Esophagus muscularis mucosa (tissue), 4 donors: ENCODE measurements at regions not wholly inside any gene's neighbourhood (a gene's known extent, or its start where the extent isn't known, plus 50 kb on each side); places are given as distances from the start of the nearest gene placed in this dataset.
"Not testable (repeated sequence)": the region's sequence is repeated elsewhere in the genome, so short reads cannot be mapped to it uniquely, and the experiment has no call there.

Experiments
- DNase-seq: peaks from one replicate; pipeline ENCODE4 v3.0.0-alpha.2; 2017; ENCODE audit errors: extremely low spot score
- H3K27ac ChIP-seq, 4 donors: fragments of 200-600 bp; sonication (generic); replicated peaks in 1 of 4; 1 replicate in 3 of 4; 2 replicates in 1 of 4; pipeline ENCODE4 v1.5.1; 2016 to 2019; ENCODE audit warnings: mild to moderate bottlenecking in 1 of 4
- H3K27me3 ChIP-seq, 4 donors: fragments of 200-600 bp; sonication (generic); one replicate each; pipeline versions ENCODE4 v1.5.1 to v1.6.0; 2016 to 2019
- H3K36me3 ChIP-seq, 4 donors: fragments of 200-600 bp; sonication (generic); one replicate each; pipeline ENCODE4 v1.5.1; 2016 to 2019
- H3K4me1 ChIP-seq, 4 donors: fragments of 200-600 bp; sonication (generic); one replicate each; pipeline ENCODE4 v1.5.1; 2016 to 2019
- H3K4me3 ChIP-seq, 4 donors: fragments of 200-600 bp; sonication (generic); 1 replicate in 2 of 4; 2 replicates in 2 of 4; pipeline ENCODE4 v1.5.1; 2016 to 2019; ENCODE audit warnings: mild to moderate bottlenecking in 4 of 4, moderate library complexity in 1 of 4
- H3K9me3 ChIP-seq, 4 donors: fragments of 200-600 bp; sonication (generic); 1 replicate in 3 of 4; 2 replicates in 1 of 4; pipeline ENCODE4 v1.5.1; 2016 to 2019
- EP300 ChIP-seq: sonication (generic); formaldehyde crosslinking; IDR thresholded peaks from one replicate; pipeline ENCODE4 v1.6.1; 2017; ENCODE audit warnings: antibody characterized with exemption
- POLR2A ChIP-seq: fragments of 450-650 bp; IDR thresholded peaks from one replicate; pipeline ENCODE4 v1.6.1; 2017; ENCODE audit warnings: antibody characterized with exemption, moderate library complexity, mild to moderate bottlenecking, low read depth
- POLR2AphosphoS5 ChIP-seq, 2 donors: sonication (generic); formaldehyde crosslinking; IDR thresholded peaks; one replicate each; pipeline ENCODE4 v1.6.1; 2017; ENCODE audit warnings: antibody characterized with exemption in 2 of 2
- WGBS: methylation state at CpG from one replicate; pipeline ENCODE4 v1.1.5; 2018; 5-methylcytosine and 5-hydroxymethylcytosine counted together
- intact Hi-C: fragments of 100-400 bp; cut with DNase I; formaldehyde crosslinking; loops from one replicate; pipeline ENCODE4 v1.15.1; 2023
- TF ChIP-seq, protein P1 (sequence below), 3 experiments: fragments of 200-600 bp in 2 of 3; fragments of 450-650 bp in 1 of 3; sonication (generic) in 2 of 3; IDR thresholded peaks; one replicate each; pipeline ENCODE4 v1.5.1; 2017 to 2019; ENCODE audit warnings: antibody characterized with exemption in 3 of 3, mild to moderate bottlenecking in 2 of 3, moderate library complexity in 1 of 3

DNA sequence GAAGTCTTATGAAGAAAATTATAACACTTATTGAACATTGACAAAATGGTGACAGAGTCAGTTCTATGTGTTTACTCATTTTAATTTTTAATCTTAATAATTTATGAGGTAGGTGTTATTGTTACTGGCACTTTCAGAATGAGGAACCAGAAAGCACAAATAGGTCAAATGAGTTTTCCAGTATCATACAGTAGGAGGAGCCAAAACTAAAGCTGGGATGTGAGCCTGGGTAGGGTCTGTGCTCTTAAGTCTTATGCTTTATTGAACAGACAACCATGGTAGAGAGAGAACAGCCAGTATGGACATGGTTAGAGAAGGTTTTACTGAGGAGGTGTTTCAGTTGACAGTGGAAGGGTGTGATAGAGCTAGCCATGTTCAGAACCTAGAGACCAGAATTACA, 775.7 kb downstream of the TMTC2 start:
- Histone ChIP-seq H3K27me3 (no peaks in the 10 kb centered on the region), H3K9me3 (peaks cover 0 to 8% (median 0%) of the 10 kb centered on the region in 4 donors), H3K27ac (no peak overlapping the region), H3K4me1 (no peaks in the 10 kb centered on the region), H3K4me3 (no peak overlapping the region), H3K36me3 (no peaks in the 10 kb centered on the region)
- DNase-seq, result no peak
- intact Hi-C loops, result no loop called here
- TF ChIP-seq EP300 (no peak), POLR2AphosphoS5 (IDR thresholded peaks at IDR 0.05) (no peak)
- TF ChIP-seq, protein P1, sequence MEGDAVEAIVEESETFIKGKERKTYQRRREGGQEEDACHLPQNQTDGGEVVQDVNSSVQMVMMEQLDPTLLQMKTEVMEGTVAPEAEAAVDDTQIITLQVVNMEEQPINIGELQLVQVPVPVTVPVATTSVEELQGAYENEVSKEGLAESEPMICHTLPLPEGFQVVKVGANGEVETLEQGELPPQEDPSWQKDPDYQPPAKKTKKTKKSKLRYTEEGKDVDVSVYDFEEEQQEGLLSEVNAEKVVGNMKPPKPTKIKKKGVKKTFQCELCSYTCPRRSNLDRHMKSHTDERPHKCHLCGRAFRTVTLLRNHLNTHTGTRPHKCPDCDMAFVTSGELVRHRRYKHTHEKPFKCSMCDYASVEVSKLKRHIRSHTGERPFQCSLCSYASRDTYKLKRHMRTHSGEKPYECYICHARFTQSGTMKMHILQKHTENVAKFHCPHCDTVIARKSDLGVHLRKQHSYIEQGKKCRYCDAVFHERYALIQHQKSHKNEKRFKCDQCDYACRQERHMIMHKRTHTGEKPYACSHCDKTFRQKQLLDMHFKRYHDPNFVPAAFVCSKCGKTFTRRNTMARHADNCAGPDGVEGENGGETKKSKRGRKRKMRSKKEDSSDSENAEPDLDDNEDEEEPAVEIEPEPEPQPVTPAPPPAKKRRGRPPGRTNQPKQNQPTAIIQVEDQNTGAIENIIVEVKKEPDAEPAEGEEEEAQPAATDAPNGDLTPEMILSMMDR (IDR thresholded peaks at IDR 0.05), result no peak

DNA sequence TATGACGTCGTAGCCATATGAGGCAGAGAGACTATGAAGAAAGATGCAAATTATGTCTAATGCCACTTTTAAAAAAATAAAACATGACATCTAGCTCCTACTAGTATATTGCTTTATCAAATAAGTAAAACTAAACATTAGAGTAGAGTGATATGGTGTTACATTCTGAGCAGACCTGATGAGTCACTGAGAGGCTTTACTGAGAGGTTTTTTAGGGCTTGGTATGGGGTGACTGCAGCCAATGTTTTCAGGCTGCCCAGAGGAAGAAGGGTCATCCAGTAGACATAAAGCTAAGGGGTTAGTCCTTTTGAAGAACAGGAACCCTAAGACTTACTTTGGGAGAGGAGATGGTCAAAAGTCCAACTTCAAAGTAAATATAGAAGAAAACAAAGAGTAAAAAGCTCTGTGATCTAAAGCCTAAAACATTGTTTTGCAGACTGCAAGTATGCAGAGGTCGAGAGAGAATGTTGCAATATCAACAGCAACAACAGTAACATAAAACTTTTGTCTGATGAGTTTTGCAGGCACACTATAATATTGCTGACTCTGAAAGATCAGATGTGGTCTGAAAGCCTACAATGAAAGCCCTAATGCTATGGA, 774.7 kb downstream of the TMTC2 start:
- intact Hi-C loops, result no loop called here
- Histone ChIP-seq H3K9me3 (peaks cover 0 to 8% (median 0%) of the 10 kb centered on the region in 4 donors), H3K27ac (no peak overlapping the region), H3K36me3 (no peaks in the 10 kb centered on the region), H3K4me1 (no peaks in the 10 kb centered on the region), H3K4me3 (no peak overlapping the region), H3K27me3 (no peaks in the 10 kb centered on the region)
- 83% methylated on average over 3 of the region's 3 CpGs for WGBS
- TF ChIP-seq POLR2AphosphoS5 (IDR thresholded peaks at IDR 0.05) (no peak), EP300 (no peak), POLR2A (no peak)
- TF ChIP-seq, protein P1 (IDR thresholded peaks at IDR 0.05), result no peak
- no peak for DNase-seq

DNA sequence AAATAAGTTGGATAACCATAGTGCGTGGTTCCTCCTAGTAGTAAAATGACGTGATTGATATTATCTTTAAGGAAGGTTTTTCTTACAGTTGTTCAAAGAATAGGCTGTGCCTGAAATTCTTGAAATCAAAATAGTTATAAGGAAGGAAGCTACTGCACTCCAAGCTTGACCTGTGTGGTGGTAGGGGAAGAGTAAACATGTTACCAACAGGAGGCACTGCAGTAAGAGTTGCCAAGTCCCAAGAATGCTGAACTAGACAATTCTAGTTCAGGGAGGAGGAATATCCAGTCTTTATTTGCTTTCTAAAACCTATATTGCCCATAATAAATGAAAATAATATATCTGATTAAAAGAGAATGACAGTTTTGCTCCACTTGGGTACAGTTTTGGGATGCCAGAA, 764.5 kb downstream of the TMTC2 start:
- intact Hi-C loops, result no loop called here
- Histone ChIP-seq H3K36me3 (no peaks in the 10 kb centered on the region), H3K27ac (no peak overlapping the region), H3K27me3 (no peaks in the 10 kb centered on the region), H3K9me3 (no peaks in the 10 kb centered on the region), H3K4me1 (no peaks in the 10 kb centered on the region), H3K4me3 (no peak overlapping the region)
- DNase-seq, result no peak
- WGBS, result 89% methylated on average over 2 of the region's 2 CpGs
- no peak for TF ChIP-seq EP300
- no peak for TF ChIP-seq POLR2AphosphoS5 (IDR thresholded peaks at IDR 0.05)
- TF ChIP-seq, protein P1 (IDR thresholded peaks at IDR 0.05), result no peak
- TF ChIP-seq POLR2A, result no peak

DNA sequence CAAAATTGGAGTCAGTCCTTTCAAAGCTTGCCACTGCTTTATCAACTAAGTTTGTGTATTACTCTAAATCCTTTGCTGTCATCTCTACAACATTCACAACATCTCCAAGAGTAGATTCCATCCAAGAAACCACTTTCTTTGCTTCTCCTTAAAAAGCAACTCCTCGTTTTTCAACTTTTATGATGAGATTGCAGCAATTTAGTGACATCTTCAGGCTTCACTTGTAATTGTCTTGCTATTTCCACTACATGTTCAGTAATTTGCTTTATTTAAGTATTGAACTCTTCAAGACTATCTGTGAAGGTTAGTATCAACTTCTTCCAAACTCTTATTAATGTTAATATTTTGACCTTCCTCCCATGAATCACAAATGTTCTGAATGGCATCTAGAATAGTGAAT, 747.9 kb downstream of the TMTC2 start:
- Histone ChIP-seq H3K27ac (no peak overlapping the region), H3K27me3 (no peaks in the 10 kb centered on the region), H3K4me3 (no peak overlapping the region), H3K9me3 (peaks cover 0 to 6% (median 0%) of the 10 kb centered on the region in 4 donors), H3K36me3 (no peaks in the 10 kb centered on the region), H3K4me1 (no peaks in the 10 kb centered on the region)
- no peak for DNase-seq
- intact Hi-C loops, result no loop called here
- 53% methylated on average over 1 of the region's 1 CpG for WGBS
- no peak for TF ChIP-seq EP300
- TF ChIP-seq, protein P1 (IDR thresholded peaks at IDR 0.05), result no peak
- TF ChIP-seq POLR2AphosphoS5 (IDR thresholded peaks at IDR 0.05), result no peak
- no peak for TF ChIP-seq POLR2A

DNA sequence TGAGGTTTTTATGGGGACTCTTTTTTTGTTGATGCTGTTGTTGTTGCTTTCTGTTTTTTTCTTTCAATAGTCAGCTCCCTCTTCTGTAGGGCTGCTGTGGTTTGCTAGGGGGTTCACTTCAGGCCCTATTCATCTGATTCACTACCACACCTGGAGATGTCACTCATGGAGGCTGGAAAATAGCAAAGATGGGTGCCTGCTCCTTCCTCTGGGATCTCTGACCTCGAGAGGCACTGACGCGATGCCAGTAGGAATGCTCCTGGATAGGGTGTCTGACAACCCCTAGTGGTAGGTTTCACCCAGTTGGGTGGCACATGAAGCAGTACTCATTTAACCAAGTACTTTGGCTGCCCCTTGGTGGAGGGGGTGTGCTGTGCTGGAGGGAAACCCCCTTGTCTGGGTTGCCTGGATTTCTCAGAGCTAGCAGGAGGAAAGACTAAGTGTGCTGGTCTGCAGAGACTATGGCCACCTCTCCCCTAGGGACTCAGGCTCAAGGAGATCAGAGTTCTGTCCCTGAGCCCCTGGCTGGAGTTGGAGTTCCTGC, 745.5 kb downstream of the TMTC2 start:
- intact Hi-C loops, result no loop called here
- Histone ChIP-seq H3K27me3 (no peaks in the 10 kb centered on the region), H3K4me3 (no peak overlapping the region), H3K27ac (no peak overlapping the region), H3K9me3 (peaks cover 0 to 10% (median 0%) of the 10 kb centered on the region in 4 donors), H3K4me1 (no peaks in the 10 kb centered on the region), H3K36me3 (no peaks in the 10 kb centered on the region)
- DNase-seq, result no peak
- TF ChIP-seq, protein P1 (IDR thresholded peaks at IDR 0.05), result no peak
- TF ChIP-seq POLR2A (no peak), POLR2AphosphoS5 (IDR thresholded peaks at IDR 0.05) (no peak), EP300 (no peak)
- WGBS, result 77% methylated on average over 3 of the region's 3 CpGs

DNA sequence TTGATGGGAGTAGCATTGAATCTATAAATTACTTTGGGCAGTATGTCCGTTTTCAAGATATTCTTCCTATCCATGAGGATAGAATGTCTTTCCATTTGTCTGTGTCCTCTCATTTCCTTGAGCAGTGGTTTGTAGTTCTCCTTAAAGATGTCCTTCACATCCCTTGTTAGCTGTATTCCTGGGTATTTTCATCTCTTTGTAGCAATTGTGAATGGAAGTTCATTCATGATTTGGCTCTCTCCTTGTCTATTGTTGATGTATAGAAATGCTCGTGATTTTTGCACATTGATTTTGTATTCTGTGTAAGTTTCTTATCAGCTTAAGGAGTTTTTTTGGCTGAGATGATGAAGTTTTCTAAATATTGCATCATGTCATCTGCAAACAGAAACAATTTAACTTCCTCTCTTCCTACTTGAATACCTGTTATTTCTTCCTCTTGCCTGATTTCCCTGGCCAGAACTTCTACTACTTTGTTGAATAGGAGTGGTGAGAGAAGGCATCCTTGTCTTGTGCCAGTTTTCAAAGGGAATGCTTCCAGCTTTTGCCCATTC, 741.0 kb downstream of the TMTC2 start:
- H3K4me3 ChIP-seq, H3K27me3 ChIP-seq, intact Hi-C loops, H3K36me3 ChIP-seq, H3K27ac ChIP-seq, H3K4me1 ChIP-seq, DNase-seq: not testable (repeated sequence)
- WGBS, result 95% methylated on average over 2 of the region's 2 CpGs
- peaks cover 0 to 10% (median 0%) of the 10 kb centered on the region in 4 donors for H3K9me3 ChIP-seq
